ENCODE measurements at regions not wholly inside any gene's neighbourhood (a gene's known extent, or its start where the extent isn't known, plus 50 kb on each side); places are given as distances from the start of the nearest gene placed in this dataset.

DNA sequence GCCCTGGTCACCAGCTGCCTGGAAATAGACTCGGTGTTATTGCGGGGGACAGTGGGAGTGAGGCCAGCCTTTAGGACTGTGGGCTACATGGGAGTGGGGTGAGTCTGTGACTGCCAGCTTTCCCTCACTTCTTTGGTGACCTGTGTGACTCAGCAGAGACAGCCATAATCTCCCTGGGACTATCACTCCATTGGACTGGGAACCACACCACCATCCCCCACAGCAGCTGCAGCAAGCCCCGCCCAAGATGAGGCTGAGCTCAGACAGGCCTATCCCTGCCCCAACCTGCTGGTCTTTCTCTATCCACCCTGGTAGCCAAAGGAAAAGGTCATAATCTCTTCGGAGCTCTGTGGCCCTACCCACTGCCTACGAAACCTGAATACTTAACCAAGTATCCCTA lies 263.2 kb downstream of the FZD1 start (continued):
- TF ChIP-seq, protein P1, sequence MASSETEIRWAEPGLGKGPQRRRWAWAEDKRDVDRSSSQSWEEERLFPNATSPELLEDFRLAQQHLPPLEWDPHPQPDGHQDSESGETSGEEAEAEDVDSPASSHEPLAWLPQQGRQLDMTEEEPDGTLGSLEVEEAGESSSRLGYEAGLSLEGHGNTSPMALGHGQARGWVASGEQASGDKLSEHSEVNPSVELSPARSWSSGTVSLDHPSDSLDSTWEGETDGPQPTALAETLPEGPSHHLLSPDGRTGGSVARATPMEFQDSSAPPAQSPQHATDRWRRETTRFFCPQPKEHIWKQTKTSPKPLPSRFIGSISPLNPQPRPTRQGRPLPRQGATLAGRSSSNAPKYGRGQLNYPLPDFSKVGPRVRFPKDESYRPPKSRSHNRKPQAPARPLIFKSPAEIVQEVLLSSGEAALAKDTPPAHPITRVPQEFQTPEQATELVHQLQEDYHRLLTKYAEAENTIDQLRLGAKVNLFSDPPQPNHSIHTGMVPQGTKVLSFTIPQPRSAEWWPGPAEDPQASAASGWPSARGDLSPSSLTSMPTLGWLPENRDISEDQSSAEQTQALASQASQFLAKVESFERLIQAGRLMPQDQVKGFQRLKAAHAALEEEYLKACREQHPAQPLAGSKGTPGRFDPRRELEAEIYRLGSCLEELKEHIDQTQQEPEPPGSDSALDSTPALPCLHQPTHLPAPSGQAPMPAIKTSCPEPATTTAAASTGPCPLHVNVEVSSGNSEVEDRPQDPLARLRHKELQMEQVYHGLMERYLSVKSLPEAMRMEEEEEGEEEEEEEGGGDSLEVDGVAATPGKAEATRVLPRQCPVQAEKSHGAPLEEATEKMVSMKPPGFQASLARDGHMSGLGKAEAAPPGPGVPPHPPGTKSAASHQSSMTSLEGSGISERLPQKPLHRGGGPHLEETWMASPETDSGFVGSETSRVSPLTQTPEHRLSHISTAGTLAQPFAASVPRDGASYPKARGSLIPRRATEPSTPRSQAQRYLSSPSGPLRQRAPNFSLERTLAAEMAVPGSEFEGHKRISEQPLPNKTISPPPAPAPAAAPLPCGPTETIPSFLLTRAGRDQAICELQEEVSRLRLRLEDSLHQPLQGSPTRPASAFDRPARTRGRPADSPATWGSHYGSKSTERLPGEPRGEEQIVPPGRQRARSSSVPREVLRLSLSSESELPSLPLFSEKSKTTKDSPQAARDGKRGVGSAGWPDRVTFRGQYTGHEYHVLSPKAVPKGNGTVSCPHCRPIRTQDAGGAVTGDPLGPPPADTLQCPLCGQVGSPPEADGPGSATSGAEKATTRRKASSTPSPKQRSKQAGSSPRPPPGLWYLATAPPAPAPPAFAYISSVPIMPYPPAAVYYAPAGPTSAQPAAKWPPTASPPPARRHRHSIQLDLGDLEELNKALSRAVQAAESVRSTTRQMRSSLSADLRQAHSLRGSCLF (CRISPR knock-in tag; IDR thresholded peaks at IDR 0.05; ENCODE audit: borderline replicate concordance): no peak
- no peak for TF ChIP-seq TOPORS (CRISPR knock-in tag; IDR thresholded peaks at IDR 0.05)
- TF ChIP-seq ATRX (CRISPR knock-in tag; IDR thresholded peaks at IDR 0.05; ENCODE audit: borderline replicate concordance): no peak
- no peak for TF ChIP-seq ARID2 (CRISPR knock-in tag; IDR thresholded peaks at IDR 0.05; ENCODE audit: borderline replicate concordance)

DNA sequence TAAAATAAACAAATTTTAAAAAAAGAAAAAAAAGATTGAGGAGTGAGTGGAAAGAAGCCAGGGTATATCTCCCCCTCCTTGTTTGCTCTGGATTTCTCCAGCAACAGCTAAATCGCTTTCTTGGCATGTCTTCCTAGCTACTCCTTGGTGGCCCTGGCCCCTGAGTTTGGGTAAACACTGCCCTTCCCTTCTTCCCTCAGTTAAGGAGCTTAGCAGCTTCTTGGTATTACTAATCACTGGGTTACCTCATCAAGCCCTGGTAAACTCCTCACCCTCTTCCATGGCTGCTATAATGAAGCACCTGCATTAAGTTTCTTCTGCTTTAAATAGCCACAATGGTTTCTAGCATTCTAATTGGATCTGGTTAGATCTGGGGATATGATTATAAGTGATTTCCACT lies 269.8 kb downstream of the FZD1 start:
- ATAC-seq (no peak), DNase-seq (ENCODE audit: low spot score) (no peak), FAIRE-seq (no peak)
- H4K20me1 ChIP-seq (ENCODE audit: insufficient read depth, low read length): no peaks in the 10 kb centered on the region
- intact Hi-C loops (cut with micrococcal nuclease; ENCODE audit: unreplicated experiment): no loop called here
- no peaks in the 10 kb centered on the region for H3K79me2 ChIP-seq (ENCODE audit: insufficient read depth, low read length)
- TF ChIP-seq TGIF2 (CRISPR knock-in tag; IDR thresholded peaks at IDR 0.05): no peak
- no peak overlapping the region for H3K27ac ChIP-seq (ENCODE audit: extremely low read length, insufficient read depth, low read length)
- no TSS peak for BruUV-seq (replicated peaks)
- H2AFZ ChIP-seq (ENCODE audit: low read length): no peak overlapping the region
- no peaks in the 10 kb centered on the region for H3K4me1 ChIP-seq (ENCODE audit: insufficient read depth, low read length)
- in situ Hi-C loops (cut with HindIII; ENCODE audit: extremely low pct_ligation_motif_present, low pct_unique_long_range_greater_than_20kb): no loop called here
- H3K4me3 ChIP-seq (replicated peaks in 1 of 3; ENCODE audit: insufficient read depth in 1 of 3, low read depth in 2 of 3, low read length in 3 of 3): no peak overlapping the region
- no peaks in the 10 kb centered on the region for H3K36me3 ChIP-seq (replicated peaks in 1 of 2; ENCODE audit: control insufficient read depth in 1 of 2, insufficient read depth in 2 of 2, low read length in 2 of 2)
- no peaks in the 10 kb centered on the region for H3K9me3 ChIP-seq (ENCODE audit: low read length)
- H3K27me3 ChIP-seq (ENCODE audit: control insufficient read depth in 1 of 2, insufficient read depth in 2 of 2, low read length in 2 of 2): no peaks in the 10 kb centered on the region
- H3K4me2 ChIP-seq (ENCODE audit: low read depth, low read length): no peak overlapping the region
- no peak overlapping the region for H3K9ac ChIP-seq (ENCODE audit: insufficient read depth, low read depth, low read length)
- POLR2A ChIA-PET: no interaction called here
- CTCF ChIA-PET (ENCODE audit: low intra/inter-chr PET ratio, low total read pairs): no interaction called here
- WGBS (ENCODE audit: low lambda C conversion rate): 8% methylated on average over 1 of the region's 1 CpG

Data from HepG2 (cell line).